ENCODE measurements at regions not wholly inside any gene's neighbourhood (a gene's known extent, or its start where the extent isn't known, plus 50 kb on each side); places are given as distances from the start of the nearest gene placed in this dataset.
A peak's percentile ranks its signal among the peaks of the same experiment; 100 is the strongest.

DNA sequence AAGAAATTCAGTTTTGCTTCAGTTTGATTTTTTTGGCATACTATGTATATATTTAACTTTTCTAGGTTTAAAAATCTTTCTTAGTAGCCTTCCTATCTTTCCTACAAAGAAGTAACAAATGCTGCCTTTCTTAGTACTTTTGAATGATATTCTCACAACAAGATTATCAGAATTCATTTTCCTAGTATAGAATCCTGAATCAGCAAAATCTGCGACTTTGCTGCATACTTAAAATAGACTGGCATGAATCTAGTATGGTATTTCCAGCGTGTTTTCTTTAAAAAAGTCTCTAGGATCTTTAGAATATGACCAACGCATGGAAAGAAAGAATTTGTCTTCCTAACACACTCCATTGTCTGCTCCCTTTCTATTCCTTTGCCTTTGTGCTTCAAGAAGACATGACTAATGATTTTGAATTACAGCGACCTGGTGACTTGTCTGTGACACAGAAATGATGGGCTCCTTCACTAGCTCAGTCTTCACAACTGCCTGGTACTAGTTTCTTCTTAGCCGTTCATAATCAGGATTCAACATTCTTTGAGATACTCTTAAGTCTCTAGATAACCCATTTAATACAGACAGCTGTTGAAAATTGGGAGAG is 349.8 kb downstream of the PPARGC1A start:
- H3K4me3 ChIP-seq (ENCODE audit: low read depth, low read length), result no peak overlapping the region
- no peak for DNase-seq (ENCODE audit: low read depth)
- in situ Hi-C loops (cut with HindIII; ENCODE audit: low sequenced_read_pairs), result no loop called here
- TF ChIP-seq, protein P1, sequence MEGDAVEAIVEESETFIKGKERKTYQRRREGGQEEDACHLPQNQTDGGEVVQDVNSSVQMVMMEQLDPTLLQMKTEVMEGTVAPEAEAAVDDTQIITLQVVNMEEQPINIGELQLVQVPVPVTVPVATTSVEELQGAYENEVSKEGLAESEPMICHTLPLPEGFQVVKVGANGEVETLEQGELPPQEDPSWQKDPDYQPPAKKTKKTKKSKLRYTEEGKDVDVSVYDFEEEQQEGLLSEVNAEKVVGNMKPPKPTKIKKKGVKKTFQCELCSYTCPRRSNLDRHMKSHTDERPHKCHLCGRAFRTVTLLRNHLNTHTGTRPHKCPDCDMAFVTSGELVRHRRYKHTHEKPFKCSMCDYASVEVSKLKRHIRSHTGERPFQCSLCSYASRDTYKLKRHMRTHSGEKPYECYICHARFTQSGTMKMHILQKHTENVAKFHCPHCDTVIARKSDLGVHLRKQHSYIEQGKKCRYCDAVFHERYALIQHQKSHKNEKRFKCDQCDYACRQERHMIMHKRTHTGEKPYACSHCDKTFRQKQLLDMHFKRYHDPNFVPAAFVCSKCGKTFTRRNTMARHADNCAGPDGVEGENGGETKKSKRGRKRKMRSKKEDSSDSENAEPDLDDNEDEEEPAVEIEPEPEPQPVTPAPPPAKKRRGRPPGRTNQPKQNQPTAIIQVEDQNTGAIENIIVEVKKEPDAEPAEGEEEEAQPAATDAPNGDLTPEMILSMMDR (IDR thresholded peaks at IDR 0.05; ENCODE audit: low read depth, low read length, missing control alignments), result no peak

DNA sequence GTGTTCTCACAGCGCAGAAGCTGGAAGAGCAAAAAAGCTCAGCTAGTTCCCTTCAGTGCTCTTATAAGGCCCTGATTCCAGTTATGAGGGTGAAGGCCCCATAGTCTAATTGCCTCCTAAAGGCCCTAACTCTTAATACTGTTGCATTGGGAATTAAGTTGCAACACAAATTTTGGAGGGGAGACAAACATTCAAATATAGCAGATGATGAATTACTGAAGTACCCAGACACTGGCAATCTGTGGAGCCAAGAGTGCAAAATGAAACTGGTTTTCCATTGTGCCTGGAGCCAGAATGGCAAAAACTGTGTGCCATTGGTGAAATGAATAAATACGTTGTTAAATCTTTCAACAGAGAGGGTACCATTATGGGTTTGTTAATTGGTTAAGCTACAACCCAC is 356.0 kb downstream of the PPARGC1A start:
- no peak overlapping the region for H3K4me3 ChIP-seq (ENCODE audit: low read depth, low read length)
- TF ChIP-seq, protein P1 (IDR thresholded peaks at IDR 0.05; ENCODE audit: low read depth, low read length, missing control alignments), result no peak
- no peak for DNase-seq (ENCODE audit: low read depth)
- in situ Hi-C loops (cut with HindIII; ENCODE audit: low sequenced_read_pairs), result no loop called here

DNA sequence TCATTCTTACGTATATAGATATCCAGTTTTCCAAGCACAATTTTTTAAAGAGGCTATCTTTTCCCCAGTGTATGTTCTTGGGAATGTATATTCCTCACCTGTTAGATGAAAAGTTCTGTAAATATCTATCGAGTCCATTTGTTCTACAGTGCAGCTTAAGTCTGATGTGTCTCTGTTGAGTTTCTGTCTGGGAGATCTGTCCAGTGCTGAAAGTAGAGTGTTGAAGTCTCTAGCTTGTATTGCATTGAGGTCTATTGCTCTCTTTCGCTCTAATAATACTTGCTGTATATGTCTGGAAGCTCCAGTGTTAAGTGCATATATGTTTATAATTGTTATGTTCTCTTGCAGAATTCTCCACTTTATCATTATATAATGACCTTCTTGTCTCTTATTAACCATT is 373.1 kb downstream of the PPARGC1A start:
- no peak overlapping the region for H3K4me3 ChIP-seq (ENCODE audit: low read depth, low read length)
- no peak for DNase-seq (ENCODE audit: low read depth)
- in situ Hi-C loops (cut with HindIII; ENCODE audit: low sequenced_read_pairs), result no loop called here
- TF ChIP-seq, protein P1 (IDR thresholded peaks at IDR 0.05; ENCODE audit: low read depth, low read length, missing control alignments), result no peak

DNA sequence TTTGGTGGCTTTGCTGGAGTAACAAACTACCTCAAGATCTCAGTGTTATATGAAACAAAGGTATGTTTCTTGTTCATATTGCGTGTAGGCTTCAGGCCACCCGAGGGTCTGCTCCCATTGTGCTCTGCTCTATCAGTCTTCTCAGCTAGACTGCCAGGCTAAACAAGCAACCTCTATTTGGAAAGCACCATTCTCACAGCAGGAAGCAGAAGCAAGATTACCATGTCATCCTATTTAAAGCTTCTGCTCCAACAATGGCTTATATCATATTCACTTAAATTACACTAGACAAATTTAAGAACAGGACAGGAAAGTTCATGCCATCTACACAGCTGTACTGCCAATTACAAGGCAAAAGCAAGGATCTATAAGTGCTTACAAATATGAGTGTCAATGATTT is 385.8 kb downstream of the PPARGC1A start:
- DNase-seq (ENCODE audit: low read depth), result no peak
- no peak overlapping the region for H3K4me3 ChIP-seq (ENCODE audit: low read depth, low read length)
- TF ChIP-seq, protein P1 (IDR thresholded peaks at IDR 0.05; ENCODE audit: low read depth, low read length, missing control alignments), result no peak
- in situ Hi-C loops (cut with HindIII; ENCODE audit: low sequenced_read_pairs), result no loop called here

- no peak for DNase-seq (ENCODE audit: low read depth)
- no peak overlapping the region for H3K4me3 ChIP-seq (ENCODE audit: low read depth, low read length)
- TF ChIP-seq, protein P1 (IDR thresholded peaks at IDR 0.05; ENCODE audit: low read depth, low read length, missing control alignments), result no peak
- in situ Hi-C loops (cut with HindIII; ENCODE audit: low sequenced_read_pairs), result no loop called here
These were observed 388.9 kb downstream of the PPARGC1A start for GRCh38 chr4:23500894-23501449.

DNA sequence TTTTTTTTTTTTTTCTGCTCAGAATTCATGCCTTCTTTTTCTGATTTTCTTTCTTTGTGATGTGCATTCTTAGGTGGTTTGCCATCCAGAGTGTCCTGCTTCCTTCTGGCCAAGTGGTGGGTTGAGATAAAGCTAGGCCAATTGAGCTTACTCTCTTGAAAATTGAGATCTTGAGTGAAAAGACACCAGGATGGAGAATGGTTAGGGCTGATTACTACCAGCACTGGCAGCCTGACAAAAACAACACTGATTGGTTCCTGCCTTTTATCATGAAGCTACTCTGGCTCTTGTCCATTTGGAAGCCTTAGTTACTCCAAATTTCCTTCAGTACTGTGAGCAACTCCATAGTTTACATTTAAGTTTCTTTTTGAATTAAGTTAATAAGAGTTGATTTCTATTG is 404.0 kb downstream of the PPARGC1A start:
- no peak overlapping the region for H3K4me3 ChIP-seq (ENCODE audit: low read depth, low read length)
- DNase-seq (ENCODE audit: low read depth), result peak; percentile 15
- in situ Hi-C loops (cut with HindIII; ENCODE audit: low sequenced_read_pairs), result no loop called here
- TF ChIP-seq, protein P1 (IDR thresholded peaks at IDR 0.05; ENCODE audit: low read depth, low read length, missing control alignments), result no peak

All from astrocyte of the cerebellum (primary cell).